AG09309 (cell line): ENCODE measurements at regions not wholly inside any gene's neighbourhood (a gene's known extent, or its start where the extent isn't known, plus 50 kb on each side); places are given as distances from the start of the nearest gene placed in this dataset.

ENCODE experiments used
- DNase-seq: peaks from one replicate; pipeline ENCODE4 v3.0.0-alpha.2; 2010; ENCODE audit warnings: low read depth
- H3K4me3 ChIP-seq: 2 replicates; pipeline ENCODE4 v1.5.1; 2011; ENCODE audit warnings: mild to moderate bottlenecking, low read depth, low read length, moderate library complexity; ENCODE audit not compliant: control insufficient read depth
- CTCF ChIP-seq: IDR thresholded peaks from 2 replicates; pipeline ENCODE4 v1.5.1; 2011; ENCODE audit warnings: mild to moderate bottlenecking, low read depth, low read length, inconsistent platforms; ENCODE audit not compliant: insufficient read depth, control insufficient read depth; ENCODE audit errors: missing control alignments

GRCh38 chr18:41674506-41674905 lies 280.5 kb upstream of the PIK3C3 start:
- no peak for TF ChIP-seq CTCF
- H3K4me3 ChIP-seq, result no peak overlapping the region
- DNase-seq, result no peak

GRCh38 chr18:41666231-41666630 lies 288.8 kb upstream of the PIK3C3 start:
- TF ChIP-seq CTCF, result no peak
- no peak for DNase-seq
- H3K4me3 ChIP-seq, result no peak overlapping the region

- no peak for DNase-seq
- TF ChIP-seq CTCF, result no peak
- H3K4me3 ChIP-seq, result no peak overlapping the region
Measured at GRCh38 chr18:41665210-41665609, 289.8 kb upstream of the PIK3C3 start.

GRCh38 chr18:41660654-41661053 lies 294.4 kb upstream of the PIK3C3 start:
- no peak for TF ChIP-seq CTCF
- no peak for DNase-seq
- H3K4me3 ChIP-seq, result no peak overlapping the region

- H3K4me3 ChIP-seq, result no peak overlapping the region
- no peak for DNase-seq
- no peak for TF ChIP-seq CTCF
Measured at GRCh38 chr18:41659438-41660130, 295.4 kb upstream of the PIK3C3 start.

GRCh38 chr18:41657189-41657588 lies 297.8 kb upstream of the PIK3C3 start:
- no peak for TF ChIP-seq CTCF
- DNase-seq, result no peak
- no peak overlapping the region for H3K4me3 ChIP-seq
